ENCODE measurements at regions not wholly inside any gene's neighbourhood (a gene's known extent, or its start where the extent isn't known, plus 50 kb on each side); places are given as distances from the start of the nearest gene placed in this dataset.

DNA sequence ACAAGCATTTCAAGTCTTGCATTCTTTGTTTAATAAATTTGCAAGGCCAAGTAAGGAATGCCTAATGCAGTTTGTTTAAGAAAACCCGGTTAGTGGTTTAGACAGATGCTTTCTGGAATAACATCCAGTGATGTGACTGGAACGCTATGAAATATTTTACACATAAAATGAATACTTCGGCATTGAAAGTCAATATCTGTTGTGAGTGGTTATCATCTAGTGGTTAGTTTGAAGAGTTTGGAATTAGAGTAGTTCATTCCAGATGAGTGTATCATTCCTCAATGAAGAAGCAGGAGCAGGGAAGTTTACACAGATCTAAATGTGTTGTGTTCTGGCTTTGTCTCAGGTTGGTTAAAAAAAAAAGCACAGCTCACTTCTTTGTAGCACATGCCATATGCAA, 608.0 kb upstream of the PIK3C3 start:
- DNase-seq = no peak

DNA sequence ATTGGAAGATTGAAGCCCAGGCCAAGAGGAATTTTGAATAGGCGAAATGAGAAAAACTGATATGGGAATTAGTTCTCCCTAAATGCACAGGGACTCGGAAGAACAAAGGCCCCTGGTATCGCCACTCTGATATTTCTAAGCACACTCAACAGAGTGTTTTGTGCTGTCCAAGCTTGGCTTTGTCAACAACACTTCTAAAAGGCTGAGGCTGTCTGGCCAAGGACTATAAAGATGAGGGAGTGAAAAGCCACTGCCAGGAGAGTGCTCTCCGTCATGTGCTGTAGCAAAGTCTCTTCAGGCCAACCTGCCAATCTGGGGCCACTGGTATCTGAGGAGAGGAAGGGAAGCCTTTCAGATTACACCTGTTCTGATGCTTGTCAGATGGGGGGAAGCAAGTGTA, 611.2 kb upstream of the PIK3C3 start:
- no peak for DNase-seq

DNA sequence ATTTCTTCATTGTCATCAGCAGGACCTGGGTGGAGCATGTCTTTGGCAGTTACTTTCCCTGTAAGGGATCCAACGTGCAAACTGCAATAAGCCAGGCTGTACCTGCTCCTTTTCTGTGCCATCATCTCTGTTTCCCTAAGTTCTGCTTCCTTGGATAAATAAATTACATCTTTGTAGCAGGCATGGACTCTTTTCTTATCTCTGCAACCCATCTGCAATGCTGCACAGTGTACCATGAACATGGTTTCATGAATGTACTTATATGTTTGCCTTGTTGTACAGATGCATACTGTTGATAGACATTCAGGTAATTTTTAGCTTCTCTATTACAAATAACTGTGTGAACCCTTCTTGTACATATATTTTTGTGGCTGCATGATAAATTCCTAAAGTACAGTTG, 616.7 kb upstream of the PIK3C3 start:
- no peak for DNase-seq

DNA sequence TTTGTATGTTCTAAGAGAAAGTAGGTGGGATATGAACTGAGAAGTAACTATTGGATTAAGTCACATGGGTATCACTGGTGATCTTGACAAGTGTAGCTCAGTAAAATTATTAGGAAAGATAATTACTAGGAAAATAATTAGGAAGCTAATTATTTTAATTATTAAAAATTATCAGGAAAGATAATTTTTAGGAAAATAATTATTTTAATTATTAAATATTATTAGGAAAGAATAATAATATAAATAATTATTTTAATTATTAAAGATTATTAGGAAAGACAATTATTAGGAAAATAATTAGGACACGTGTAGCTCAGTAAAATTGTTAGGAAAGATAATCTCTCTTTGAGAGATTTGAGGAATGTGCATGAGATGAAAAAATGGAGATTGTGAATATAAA, 623.4 kb upstream of the PIK3C3 start:
- no peak for DNase-seq

DNA sequence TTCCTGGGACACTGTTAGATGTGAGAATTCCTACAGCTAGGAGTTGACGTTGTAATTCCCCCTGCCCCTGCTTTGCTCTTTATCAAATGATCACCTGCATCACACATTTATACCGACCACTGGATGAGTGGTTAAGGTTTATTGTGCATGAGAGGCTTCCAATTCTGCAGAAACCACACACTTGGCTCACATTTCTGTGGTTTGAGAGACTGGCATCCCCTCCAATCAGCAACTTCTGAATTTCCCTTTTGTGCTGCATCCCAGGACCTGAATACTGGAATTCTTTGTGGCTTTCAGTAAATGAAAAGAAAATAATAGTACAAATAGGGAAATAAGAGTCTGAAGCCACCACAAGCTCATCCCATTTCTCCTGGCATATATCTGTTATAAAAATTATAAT, 628.7 kb upstream of the PIK3C3 start:
- DNase-seq = no peak

DNA sequence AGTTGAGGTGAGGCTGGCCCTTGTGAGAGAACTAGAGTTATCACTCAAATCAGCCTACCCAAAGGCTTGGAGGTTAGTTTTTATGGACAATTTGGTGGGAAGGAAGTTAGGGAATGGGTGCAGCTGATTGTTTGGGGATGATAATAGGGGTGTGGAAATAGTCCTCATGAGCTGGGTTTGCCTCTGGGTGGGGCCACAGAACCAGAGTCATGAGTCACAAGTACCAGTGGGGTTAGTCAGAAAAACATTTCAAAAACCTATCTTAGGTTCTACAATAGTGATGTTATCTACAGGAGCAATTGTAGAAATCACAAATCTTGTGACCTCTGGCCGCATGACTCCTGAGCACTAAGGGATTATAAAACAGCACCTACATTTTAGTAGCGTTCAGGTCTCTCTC, 630.1 kb upstream of the PIK3C3 start:
- DNase-seq = no peak

DNA sequence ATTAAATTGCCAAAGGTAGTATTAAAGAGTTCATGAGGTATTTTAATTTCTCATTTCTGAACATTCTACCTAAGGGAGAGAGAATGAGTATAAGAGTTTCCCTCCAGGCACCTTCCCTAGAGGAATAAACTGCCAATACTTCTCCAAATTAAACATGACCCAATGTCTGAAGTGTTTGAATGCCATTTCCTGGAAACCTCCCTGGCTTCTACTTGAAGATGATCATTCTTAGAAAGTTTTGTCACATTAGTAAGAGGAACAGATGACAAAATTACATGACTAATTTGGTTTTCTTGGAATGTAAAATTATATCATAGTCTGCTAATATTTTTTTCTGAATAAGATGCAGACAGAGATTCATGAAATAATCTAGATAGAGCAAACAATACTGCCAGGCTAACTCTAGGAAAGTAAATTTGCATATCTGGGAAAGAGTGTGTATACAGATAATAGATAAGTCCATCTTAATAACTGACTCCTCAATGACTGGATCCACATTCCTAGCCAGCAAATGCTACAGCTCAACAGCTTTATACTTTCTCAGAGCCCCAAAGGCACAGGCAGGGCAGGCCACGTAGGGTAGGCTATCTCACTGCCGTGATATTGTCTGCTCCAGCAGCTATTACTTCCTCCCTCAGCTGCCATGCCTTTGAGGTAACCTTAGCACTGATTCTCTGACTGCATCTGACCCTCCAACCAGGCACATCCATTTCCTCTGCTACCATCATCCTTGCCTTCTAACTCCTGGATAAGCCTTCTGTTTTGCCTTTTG, 630.8 kb upstream of the PIK3C3 start:
- DNase-seq = no peak

DNA sequence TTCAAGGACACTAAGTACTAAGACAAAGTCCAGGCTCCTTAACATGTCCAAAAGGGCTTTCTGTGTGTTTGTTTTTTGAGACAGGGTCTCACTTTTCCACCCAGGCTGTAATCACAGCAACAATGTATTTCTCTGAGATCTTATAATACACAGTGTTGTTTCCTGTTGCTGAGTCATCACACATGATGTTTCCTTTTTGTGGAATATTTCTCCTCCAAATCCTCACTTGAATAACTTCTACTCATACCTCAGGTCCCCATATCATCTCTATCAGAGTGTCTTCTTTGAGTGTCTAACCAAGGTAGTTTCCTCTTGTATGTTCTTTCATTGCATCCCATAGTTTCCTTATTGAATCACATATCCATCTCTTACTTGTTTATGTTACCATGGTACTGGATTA, 632.0 kb upstream of the PIK3C3 start:
- no peak for DNase-seq

DNA sequence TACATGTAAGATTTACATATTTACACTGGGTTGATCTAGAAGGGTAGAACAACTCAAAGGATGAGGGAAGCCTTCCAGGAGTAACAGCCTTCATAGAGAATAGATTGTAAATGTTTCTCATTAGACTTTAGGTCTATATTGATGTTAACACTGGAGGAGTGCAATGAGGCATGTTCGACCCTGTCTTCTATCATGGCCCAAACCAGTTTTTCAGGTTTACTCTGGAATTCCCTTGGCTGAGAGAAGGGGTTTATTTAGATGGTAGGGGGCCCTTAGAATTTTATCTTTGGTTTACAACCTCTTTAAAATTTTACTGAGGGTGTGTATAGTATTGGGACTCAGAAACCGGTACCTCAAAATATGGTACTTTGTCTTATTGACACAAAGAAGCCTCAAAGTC, 634.9 kb upstream of the PIK3C3 start:
- no peak for DNase-seq

DNA sequence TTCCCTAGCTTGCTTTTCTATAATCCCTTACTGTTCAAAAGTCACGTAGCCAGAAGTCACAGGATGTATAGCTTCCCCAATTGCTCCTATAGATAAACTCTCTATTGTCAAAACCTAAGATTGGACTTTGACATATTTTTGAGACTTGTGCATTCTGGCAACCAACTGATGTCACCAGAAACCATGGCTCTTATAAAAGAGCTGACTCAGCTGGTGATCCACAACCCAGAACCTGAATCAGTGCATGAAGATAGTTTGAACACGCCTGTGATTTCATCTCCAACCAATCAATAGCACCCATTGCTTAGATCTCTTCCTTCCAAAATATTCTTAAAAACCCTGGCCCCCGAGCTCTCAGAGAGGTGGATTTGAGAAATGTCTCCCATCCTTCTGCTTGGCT, 639.9 kb upstream of the PIK3C3 start:
- DNase-seq = no peak

DNA sequence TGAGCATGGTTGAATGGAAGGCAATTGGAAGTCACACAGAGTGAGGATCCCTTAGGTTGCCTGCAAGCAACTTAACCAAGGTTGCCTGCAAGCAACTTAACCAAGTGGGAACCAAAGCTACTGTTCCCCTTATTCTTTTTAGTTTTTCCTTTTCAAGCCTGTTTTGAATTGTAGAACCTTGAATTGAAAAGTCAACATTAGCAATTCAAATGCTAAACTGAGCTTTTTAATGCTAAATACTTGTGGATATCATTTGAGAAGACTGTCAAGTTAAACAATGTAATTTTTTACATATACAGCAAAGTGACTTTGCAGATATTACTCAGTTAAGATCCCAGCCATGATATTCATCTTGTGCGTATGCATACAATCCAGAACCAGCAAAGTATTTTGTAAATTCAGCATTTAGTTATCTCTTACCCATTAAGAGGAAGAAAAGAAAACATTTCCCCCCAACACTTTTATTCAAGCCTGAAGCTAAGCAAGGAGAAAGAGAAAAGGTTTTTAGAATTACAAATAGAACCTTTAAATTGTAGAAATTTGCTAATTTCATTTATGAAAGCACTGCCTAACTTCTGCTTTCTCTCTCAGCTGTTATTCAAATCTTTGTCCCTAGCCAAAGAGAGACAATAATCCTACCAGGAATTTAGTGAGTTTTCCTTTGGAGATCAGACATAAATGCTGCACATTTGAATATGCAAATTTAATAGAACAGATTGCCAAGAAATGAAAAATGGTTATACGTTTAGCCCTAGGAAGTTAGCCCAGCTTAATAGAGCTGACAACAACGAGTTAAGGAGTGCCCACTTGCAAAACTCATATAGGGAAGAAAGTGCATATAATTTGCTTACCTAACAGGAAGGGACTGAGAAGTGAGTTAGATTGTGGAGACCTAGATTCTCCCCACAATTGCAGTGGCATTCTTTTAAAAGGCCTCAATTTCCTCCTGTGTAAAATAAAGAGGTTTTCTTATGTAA, 643.2 kb upstream of the PIK3C3 start:
- DNase-seq = no peak

DNA sequence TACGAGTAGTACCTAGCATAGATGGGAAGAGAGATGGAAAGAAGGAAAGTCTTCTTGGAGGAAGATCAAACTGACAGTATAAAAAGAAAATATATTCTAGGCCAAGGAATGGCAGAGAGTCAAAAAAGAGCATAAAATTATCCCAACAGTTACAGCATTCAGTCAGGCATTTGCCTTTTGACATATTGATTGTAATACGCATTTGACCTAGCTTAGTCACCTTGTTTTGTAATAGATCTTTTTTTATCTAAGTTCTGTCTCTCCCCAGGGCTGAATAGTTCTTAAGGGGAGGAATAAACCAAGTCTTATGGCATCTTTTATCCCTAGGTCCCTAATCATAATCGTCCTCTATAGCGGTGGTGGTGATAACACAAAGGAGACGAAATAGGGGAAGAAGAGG, 657.3 kb upstream of the PIK3C3 start:
- no peak for DNase-seq

DNA sequence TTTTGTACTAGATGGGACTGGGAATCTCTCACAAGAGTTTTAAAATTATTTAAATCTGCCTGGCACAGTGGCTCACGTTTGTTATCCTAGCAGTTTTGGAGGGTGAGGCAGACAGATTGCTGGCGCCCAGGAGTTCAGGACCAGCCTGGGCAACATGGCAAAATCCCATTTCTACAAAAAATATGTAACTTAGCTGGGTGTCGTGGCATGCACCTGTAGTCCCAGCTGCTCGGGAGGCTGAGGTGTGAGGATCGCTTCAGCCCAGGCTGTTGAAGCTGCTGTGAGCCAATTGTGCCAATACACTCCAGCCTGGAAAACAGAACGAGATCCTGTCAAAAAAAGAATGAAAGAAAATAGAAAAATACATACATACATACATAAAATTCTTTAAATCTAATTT, 685.7 kb upstream of the PIK3C3 start:
- DNase-seq = no peak

DNA sequence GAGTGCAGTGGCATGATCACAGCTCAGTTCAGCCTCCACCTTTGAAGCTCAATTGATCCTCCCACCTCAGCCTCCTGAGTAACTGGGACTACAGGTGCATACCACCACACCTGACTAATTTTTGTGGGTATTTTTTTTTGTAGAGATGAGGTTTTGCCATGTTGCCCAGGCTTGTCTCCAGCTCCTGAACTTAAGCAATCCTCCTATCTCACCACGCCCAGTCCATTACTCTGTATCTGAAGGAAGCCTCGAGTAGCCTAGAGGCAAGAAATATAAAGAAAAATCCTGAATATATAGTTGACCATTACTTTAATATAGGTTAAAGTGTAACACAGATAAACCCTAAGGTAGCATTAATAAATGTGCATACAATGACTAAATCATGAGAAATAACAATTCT, 686.8 kb upstream of the PIK3C3 start:
- no peak for DNase-seq

DNA sequence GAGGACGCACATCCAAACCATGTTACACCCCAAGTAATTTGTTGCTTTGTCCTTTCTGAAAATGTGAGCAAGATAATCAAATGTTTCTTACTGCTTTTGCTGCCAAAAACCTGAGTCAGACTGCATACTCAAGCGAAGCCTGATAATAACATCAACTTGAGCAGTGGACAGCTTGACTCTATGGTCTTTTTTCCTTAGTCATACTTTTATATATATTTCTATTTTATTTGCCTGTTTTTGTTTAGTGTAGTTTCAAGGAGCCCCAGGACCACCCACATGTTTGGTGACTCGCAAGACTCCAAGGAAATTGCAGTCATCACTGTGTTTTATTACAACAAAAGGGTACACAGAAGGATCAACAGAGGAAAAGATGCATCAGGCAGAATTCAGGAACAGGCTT, 688.4 kb upstream of the PIK3C3 start:
- DNase-seq = no peak

DNA sequence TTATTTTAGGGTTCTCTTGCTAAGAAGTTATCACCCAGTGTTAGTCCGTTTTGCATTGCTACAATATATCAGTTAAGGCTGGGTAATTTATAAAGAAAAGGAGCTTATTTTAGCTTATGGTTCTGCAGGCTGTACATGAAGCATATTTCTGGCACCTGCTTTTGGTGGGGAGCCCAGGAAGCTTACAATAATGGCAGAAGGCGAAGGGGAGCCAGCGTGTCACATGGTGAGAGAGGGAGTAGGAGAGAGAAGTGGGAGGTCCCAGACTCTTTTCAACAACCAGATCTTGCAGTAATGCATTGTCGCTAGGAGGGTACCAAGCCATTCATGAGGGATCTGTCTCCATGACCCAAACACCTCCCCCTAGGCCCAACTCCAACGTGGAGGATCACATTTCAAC, 688.8 kb upstream of the PIK3C3 start:
- no peak for DNase-seq

DNA sequence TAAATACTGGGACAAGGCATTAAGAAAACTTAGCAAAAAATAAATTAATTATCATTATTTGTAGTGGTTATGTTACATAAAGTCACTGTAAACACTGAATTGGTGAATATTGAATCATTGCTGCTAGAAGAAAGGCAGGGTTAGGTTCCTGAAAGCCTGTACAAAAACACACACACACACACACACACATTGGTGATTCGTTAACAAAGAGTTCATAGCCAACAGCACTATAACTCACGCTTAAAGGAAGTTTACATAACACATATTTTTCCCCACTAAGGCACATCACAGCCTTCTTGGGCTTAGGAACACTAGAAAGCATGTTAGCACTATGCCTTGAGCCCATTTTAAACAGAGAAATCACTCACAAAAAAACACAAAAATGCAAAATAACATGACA, 690.0 kb upstream of the PIK3C3 start:
- no peak for DNase-seq

DNA sequence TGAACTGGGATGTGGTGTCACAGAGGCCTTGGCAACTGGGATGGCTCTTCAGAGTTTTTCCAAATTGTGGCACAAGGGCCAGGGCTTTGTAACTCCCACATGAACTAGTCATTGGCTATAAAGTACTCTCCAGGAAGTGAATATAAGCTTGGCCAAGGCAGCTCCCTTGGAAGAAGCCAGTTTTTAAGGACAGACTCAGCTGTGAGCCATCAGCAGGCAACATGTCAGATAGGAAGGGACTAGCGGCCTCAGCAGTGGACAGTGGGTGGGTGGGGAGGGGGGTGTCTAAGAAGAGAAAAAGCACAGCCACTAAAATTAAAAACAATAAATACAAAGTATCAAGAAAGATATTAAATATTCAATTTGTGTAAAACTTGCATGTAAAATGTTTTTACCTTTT, 691.1 kb upstream of the PIK3C3 start:
- DNase-seq = no peak

DNA sequence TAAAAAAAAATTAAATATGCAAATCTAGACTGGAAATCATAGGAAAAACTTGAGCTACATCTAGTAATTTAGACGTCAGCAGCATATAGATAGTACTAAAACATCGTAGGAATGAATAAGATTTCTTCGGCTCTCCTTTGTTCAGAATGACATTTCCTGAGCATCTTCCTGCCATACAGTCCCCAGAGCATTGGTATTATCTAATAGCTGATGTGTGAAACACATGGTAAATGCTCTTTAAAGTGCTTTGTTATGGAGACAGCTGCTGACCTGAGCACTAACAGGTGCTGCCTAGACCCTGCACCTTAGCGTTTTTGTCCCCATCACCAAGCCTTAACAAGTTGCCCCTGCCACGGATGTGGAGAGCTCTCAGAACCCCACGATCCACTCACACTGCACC, 692.3 kb upstream of the PIK3C3 start:
- no peak for DNase-seq

DNA sequence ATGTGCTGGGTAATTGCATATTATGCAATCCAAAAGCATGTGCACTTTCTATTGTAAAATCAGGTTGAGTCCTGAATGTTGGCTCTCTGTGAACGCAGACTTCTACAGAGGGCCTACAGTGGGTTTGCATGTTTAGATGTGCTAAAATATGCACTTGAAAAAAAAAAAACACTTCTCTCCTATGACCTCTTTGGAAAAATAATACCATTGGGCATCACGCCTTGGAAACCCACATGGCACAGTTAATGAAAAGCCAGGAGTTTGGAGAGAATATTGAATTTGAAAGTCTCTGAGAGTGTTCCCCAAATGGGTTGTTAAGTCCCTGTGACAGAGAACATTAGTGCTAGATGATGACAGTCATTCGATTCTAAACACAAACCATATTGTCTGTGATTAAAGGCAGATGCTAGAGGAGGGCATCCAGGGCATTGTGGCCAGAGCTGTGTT, 710.4 kb upstream of the PIK3C3 start:
- no peak for DNase-seq

DNA sequence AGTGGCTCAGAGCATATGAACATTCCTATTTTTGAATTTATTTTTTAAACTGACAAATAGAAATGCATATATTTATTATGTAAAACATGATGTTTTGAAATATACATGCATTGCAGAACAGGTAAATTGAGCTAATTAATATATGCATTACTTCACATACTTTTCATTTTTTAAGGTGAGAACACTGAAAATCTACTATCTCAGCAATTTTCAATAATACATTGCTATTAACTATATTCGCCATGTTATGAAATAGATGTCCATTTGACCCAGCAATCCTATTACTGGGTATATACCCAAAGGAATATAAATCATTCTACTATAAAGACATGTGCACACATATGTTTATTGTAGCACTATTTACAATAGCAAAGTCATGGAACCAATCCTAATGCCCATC, 717.7 kb upstream of the PIK3C3 start:
- no peak for DNase-seq

DNA sequence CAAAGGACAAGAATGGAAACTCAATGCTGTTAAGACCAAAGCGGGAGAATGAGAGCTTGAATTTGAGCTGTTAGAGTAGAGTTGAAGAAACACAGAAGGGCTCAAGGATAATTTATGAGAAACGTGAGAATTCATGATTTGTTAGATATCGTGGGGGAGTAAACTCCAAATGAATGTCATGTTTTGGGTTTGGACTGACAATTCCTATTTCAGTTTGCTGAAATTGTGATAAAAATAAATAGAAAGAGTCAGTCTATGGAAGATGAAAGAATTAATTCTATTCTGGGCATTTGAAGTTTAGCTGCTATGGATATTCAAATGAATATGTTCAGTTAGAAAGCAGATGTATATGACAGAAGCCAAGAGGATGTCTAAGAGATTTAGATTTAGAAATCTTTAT, 723.4 kb upstream of the PIK3C3 start:
- DNase-seq = no peak

DNA sequence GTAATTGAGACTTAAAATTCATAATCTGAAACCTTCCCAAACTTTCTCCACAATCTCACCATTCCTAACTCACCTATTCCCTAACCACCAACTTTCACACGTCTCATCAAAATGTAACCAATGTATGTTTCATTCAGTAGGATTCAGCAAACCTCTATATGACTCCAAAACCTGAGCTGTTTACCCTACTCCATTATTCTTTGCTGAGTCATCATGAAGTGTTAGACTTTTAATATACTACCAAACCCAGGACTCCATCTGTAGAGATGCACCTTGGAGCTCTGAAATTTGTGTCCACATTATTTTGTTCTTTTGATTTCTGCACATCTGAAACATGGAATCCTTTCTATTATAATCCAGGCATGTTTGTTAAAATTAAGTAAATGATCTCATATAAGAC, 727.0 kb upstream of the PIK3C3 start:
- DNase-seq = no peak

DNA sequence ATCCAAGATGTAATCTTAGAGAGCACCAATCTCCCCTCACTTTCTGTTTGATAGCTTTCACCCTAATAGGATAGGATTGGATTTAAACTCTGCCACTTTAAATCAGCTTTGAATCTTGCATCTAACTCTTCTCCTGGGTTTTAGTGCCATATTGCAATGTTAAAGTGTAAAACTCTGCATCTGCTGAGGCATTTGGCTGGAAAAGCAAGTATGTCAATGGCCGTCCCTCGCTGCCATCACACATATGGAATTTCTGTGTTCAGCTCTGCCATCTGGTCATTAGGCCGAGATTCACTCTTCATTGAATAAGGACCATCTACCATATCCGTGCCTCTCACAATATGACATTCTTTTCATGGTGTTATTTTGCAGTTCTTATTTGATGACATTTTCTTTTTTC, 728.1 kb upstream of the PIK3C3 start:
- DNase-seq = no peak

All from hindlimb muscle (tissue), 1 donor.